ENCODE measurements at regions not wholly inside any gene's neighbourhood (a gene's known extent, or its start where the extent isn't known, plus 50 kb on each side); places are given as distances from the start of the nearest gene placed in this dataset.

GRCh38 chr3:102141096-102141927, 292.0 kb downstream of the NFKBIZ start:
- intact Hi-C loops (cut with micrococcal nuclease; ENCODE audit: unreplicated experiment): no loop called here
- Histone ChIP-seq H3K27ac (ENCODE audit: low read depth, low read length, poor library complexity, severe bottlenecking) (no peak overlapping the region), H3K4me3 (ENCODE audit: low read depth, low read length, poor library complexity, severe bottlenecking) (no peak overlapping the region), H3K4me2 (ENCODE audit: low read length) (no peak overlapping the region), H3K9me2 (ENCODE audit: insufficient read depth, low read length) (no peaks in the 10 kb centered on the region), H3K79me2 (ENCODE audit: insufficient read depth, low read depth, low read length) (no peaks in the 10 kb centered on the region), H3K4me1 (ENCODE audit: insufficient read depth, low read length, poor library complexity, severe bottlenecking) (no peaks in the 10 kb centered on the region), H3K9me3 (ENCODE audit: low read length) (no peaks in the 10 kb centered on the region), H3K36me3 (ENCODE audit: insufficient read depth, low read length) (no peaks in the 10 kb centered on the region), H2AFZ (ENCODE audit: low read length) (no peak overlapping the region), H4K20me1 (ENCODE audit: insufficient read depth, low read length) (no peaks in the 10 kb centered on the region)
- ChIA-PET POLR2A (interaction anchor here (0.7 to 1.0 kb wide), 3 partner anchors 33 to 417 kb away, joined by 3 to 5 read pairs (median 4); partner anchors contain the start of gene CEP97), CTCF (ENCODE audit: unreplicated experiment) (no interaction called here)
- TF ChIP-seq CTCF (conservative IDR thresholded peaks at IDR 0.05; ENCODE audit: low read length): no peak
- TF ChIP-seq EZH2phosphoT487 (IDR thresholded peaks at IDR 0.05; ENCODE audit: borderline replicate concordance, low read depth, low read length): no peak
- BruUV-seq (replicated peaks): no TSS peak
- DNase-seq (ENCODE audit: low spot score): no peak

- no peak overlapping the region for H2AFZ ChIP-seq (ENCODE audit: low read length)
- no peak for TF ChIP-seq CTCF (conservative IDR thresholded peaks at IDR 0.05; ENCODE audit: low read length)
- no peak for TF ChIP-seq EZH2phosphoT487 (IDR thresholded peaks at IDR 0.05; ENCODE audit: borderline replicate concordance, low read depth, low read length)
- H3K79me2 ChIP-seq (ENCODE audit: insufficient read depth, low read depth, low read length): no peaks in the 10 kb centered on the region
- no peak for DNase-seq (ENCODE audit: low spot score)
- no peak overlapping the region for H3K4me2 ChIP-seq (ENCODE audit: low read length)
- no peaks in the 10 kb centered on the region for H3K9me2 ChIP-seq (ENCODE audit: insufficient read depth, low read length)
- no peaks in the 10 kb centered on the region for H3K36me3 ChIP-seq (ENCODE audit: insufficient read depth, low read length)
- BruUV-seq (replicated peaks): no TSS peak
- no peak overlapping the region for H3K27ac ChIP-seq (ENCODE audit: low read depth, low read length, poor library complexity, severe bottlenecking)
- ChIA-PET POLR2A (interaction anchor here (0.7 kb wide), 1 partner anchor 292 kb away, joined by 3 read pairs; no protein-coding TSS in a partner anchor), CTCF (ENCODE audit: unreplicated experiment) (no interaction called here)
- H4K20me1 ChIP-seq (ENCODE audit: insufficient read depth, low read length): no peaks in the 10 kb centered on the region
- intact Hi-C loops (cut with micrococcal nuclease; ENCODE audit: unreplicated experiment): no loop called here
- no peaks in the 10 kb centered on the region for H3K9me3 ChIP-seq (ENCODE audit: low read length)
- H3K4me1 ChIP-seq (ENCODE audit: insufficient read depth, low read length, poor library complexity, severe bottlenecking): no peaks in the 10 kb centered on the region
- no peak overlapping the region for H3K4me3 ChIP-seq (ENCODE audit: low read depth, low read length, poor library complexity, severe bottlenecking)
Measured at GRCh38 chr3:102141928-102142239, 292.6 kb downstream of the NFKBIZ start.

GRCh38 chr3:102142379-102143060, 292.3 kb upstream of the ZPLD1 start:
- no peak for TF ChIP-seq EZH2phosphoT487 (IDR thresholded peaks at IDR 0.05; ENCODE audit: borderline replicate concordance, low read depth, low read length)
- TF ChIP-seq CTCF (conservative IDR thresholded peaks at IDR 0.05; ENCODE audit: low read length): no peak
- no peak for DNase-seq (ENCODE audit: low spot score)
- no peaks in the 10 kb centered on the region for H3K9me2 ChIP-seq (ENCODE audit: insufficient read depth, low read length)
- H3K4me1 ChIP-seq (ENCODE audit: insufficient read depth, low read length, poor library complexity, severe bottlenecking): no peaks in the 10 kb centered on the region
- H3K27ac ChIP-seq (ENCODE audit: low read depth, low read length, poor library complexity, severe bottlenecking): no peak overlapping the region
- intact Hi-C loops (cut with micrococcal nuclease; ENCODE audit: unreplicated experiment): no loop called here
- ChIA-PET POLR2A (no interaction called here), CTCF (ENCODE audit: unreplicated experiment) (no interaction called here)
- H2AFZ ChIP-seq (ENCODE audit: low read length): no peak overlapping the region
- BruUV-seq (replicated peaks): no TSS peak
- H4K20me1 ChIP-seq (ENCODE audit: insufficient read depth, low read length): no peaks in the 10 kb centered on the region
- no peaks in the 10 kb centered on the region for H3K79me2 ChIP-seq (ENCODE audit: insufficient read depth, low read depth, low read length)
- no peaks in the 10 kb centered on the region for H3K36me3 ChIP-seq (ENCODE audit: insufficient read depth, low read length)
- H3K4me2 ChIP-seq (ENCODE audit: low read length): no peak overlapping the region
- H3K9me3 ChIP-seq (ENCODE audit: low read length): no peaks in the 10 kb centered on the region
- no peak overlapping the region for H3K4me3 ChIP-seq (ENCODE audit: low read depth, low read length, poor library complexity, severe bottlenecking)
